HG02885 (cell line): ENCODE measurements at regions not wholly inside any gene's neighbourhood (a gene's known extent, or its start where the extent isn't known, plus 50 kb on each side); places are given as distances from the start of the nearest gene placed in this dataset.

ENCODE experiments used
- ATAC-seq: cut with Tn5 transposase; IDR thresholded peaks from one replicate; pipeline ENCODE4 v1.9.1; 2021; ENCODE audit warnings: mild to moderate bottlenecking; ENCODE audit not compliant: unreplicated experiment, poor library complexity

GRCh38 chr6:14062345-14063029, 55.1 kb upstream of the CD83 start:
- ATAC-seq = no peak

- no peak for ATAC-seq
Measured at GRCh38 chr6:14063756-14064155, 53.8 kb upstream of the CD83 start.

GRCh38 chr6:14065350-14065749, 52.2 kb upstream of the CD83 start:
- no peak for ATAC-seq

- peak; percentile 56 for ATAC-seq
Measured at GRCh38 chr6:14066782-14067406, 50.7 kb upstream of the CD83 start.

GRCh38 chr6:14067656-14068055, 49.9 kb upstream of the CD83 start:
- ATAC-seq = no peak
